Lower leg skin (tissue), 4 donors: ENCODE measurements at regions not wholly inside any gene's neighbourhood (a gene's known extent, or its start where the extent isn't known, plus 50 kb on each side); places are given as distances from the start of the nearest gene placed in this dataset.

Experiments
- DNase-seq, 2 donors: peaks; one replicate each; pipeline ENCODE4 v3.0.0-alpha.2; 2019; ENCODE audit warnings: low spot score in 2 of 2
- H3K4me3 ChIP-seq: fragments of 200-600 bp; sonication (generic); 2 replicates; pipeline ENCODE4 v1.5.1; 2017; ENCODE audit warnings: mild to moderate bottlenecking, low read depth; ENCODE audit not compliant: poor library complexity, severe bottlenecking
- POLR2A ChIP-seq, 2 donors: fragments of 450-650 bp; IDR thresholded peaks; one replicate each; pipeline ENCODE4 v1.6.1; 2016 to 2017; ENCODE audit warnings: antibody characterized with exemption in 2 of 2, mild to moderate bottlenecking in 1 of 2, moderate library complexity in 1 of 2
- WGBS, 2 donors: methylation state at CpG; one replicate each; pipeline ENCODE4 v1.1.5; 2018; 5-methylcytosine and 5-hydroxymethylcytosine counted together
- intact Hi-C: fragments of 100-400 bp; cut with DNase I; formaldehyde crosslinking; loops from one replicate; pipeline ENCODE4 v1.15.0; 2023; ENCODE audit warnings: low total_unique reads
- TF ChIP-seq, protein P1 (sequence below), 3 donors: fragments of 450-650 bp; IDR thresholded peaks; one replicate each; pipeline ENCODE4 v1.5.1; 2016; ENCODE audit warnings: antibody characterized with exemption in 3 of 3, mild to moderate bottlenecking in 3 of 3, moderate library complexity in 2 of 3

DNA sequence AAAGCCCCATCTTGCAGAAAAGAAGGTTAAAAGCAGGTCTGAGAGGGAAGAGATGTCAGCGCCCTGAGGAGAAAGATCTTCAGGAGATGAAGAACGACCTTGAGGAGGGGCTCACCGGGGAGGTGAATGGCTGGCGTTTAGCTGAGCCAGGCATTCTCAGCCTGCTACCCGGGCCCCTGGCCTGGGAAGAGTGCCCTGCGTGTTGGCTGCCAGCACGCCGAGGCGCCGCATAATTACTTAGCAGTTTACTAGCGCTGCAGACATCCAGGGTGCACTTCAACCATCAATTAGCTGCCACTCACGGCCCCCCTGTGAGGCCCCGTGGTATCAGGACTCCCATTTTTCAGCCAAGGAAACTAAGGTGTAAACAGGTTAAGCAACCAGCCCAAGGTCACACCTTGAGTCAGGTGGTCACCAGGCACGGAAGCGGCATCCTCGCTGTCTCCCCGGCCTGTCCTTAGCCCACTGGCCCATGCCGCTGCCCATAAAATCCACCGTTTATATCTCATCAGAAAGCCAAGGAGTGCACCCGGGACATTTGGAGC is 551.9 kb downstream of the BNC2 start:
- intact Hi-C loops: no loop called here
- TF ChIP-seq, protein P1, sequence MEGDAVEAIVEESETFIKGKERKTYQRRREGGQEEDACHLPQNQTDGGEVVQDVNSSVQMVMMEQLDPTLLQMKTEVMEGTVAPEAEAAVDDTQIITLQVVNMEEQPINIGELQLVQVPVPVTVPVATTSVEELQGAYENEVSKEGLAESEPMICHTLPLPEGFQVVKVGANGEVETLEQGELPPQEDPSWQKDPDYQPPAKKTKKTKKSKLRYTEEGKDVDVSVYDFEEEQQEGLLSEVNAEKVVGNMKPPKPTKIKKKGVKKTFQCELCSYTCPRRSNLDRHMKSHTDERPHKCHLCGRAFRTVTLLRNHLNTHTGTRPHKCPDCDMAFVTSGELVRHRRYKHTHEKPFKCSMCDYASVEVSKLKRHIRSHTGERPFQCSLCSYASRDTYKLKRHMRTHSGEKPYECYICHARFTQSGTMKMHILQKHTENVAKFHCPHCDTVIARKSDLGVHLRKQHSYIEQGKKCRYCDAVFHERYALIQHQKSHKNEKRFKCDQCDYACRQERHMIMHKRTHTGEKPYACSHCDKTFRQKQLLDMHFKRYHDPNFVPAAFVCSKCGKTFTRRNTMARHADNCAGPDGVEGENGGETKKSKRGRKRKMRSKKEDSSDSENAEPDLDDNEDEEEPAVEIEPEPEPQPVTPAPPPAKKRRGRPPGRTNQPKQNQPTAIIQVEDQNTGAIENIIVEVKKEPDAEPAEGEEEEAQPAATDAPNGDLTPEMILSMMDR (IDR thresholded peaks at IDR 0.05): no peak
- TF ChIP-seq POLR2A (IDR thresholded peaks at IDR 0.05): no peak
- 86 to 90% methylated on average over 20 of the region's 20 CpGs for WGBS, 2 donors
- peak in 1 of 2 donors; percentile 76 for DNase-seq
- H3K4me3 ChIP-seq: no peak overlapping the region

DNA sequence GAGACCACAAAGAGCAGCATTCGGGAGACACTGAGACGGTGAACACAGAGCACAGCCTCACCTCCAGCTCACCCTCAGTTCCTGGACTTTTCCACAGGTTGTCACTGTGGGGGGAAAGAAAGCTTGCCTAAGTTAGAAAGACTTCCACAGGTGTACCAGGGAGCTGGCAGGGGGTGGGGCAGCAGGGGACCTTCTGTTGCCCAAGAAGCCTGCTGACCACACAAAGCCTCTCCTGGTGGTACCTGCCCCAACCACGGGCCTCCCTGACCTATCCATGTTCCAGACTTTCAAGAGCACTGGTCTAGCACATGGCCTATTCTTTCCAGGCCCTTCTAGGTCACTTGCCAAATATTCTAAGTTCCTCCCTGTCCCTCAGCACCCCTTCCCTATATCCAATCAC is 550.8 kb downstream of the BNC2 start:
- WGBS, 2 donors: 98 to 100% methylated on average over 3 of the region's 3 CpGs
- TF ChIP-seq, protein P1 (IDR thresholded peaks at IDR 0.05): no peak
- TF ChIP-seq POLR2A (IDR thresholded peaks at IDR 0.05): no peak
- no peak overlapping the region for H3K4me3 ChIP-seq
- intact Hi-C loops: no loop called here
- DNase-seq: peak in 1 of 2 donors; percentile 56

DNA sequence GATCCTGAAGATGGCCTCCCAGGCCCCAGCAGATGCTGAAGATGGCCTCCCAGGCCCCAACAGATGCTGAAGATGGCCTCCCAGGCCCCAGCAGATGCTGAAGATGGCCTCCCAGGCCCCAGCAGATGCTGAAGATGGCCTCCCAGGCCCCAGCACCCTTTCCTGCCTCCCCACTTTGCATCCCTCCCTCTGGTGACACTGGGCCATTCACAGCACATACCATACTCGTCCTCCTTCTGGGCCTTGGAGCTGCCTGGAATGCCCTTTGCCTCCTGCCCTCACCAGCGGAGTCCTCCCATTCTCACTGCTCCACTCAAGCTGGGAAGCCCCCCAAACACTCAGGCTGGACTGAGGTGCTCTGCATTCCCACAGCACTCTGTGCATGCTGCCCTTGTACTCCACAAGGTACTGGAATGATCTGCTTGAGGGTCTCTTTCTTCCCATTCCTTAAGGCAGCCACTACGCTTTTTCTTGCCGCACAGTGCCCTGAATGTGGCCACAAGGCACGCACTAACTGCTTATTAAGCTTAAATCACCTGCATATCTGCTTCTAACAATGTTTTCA is 550.0 kb downstream of the BNC2 start:
- TF ChIP-seq, protein P1 (IDR thresholded peaks at IDR 0.05): no peak
- no peak for TF ChIP-seq POLR2A (IDR thresholded peaks at IDR 0.05)
- H3K4me3 ChIP-seq: no peak overlapping the region
- DNase-seq: peak in 1 of 2 donors; percentile 72
- 96% methylated on average over 5 of the region's 5 CpGs for WGBS, 2 donors
- intact Hi-C loops: no loop called here

DNA sequence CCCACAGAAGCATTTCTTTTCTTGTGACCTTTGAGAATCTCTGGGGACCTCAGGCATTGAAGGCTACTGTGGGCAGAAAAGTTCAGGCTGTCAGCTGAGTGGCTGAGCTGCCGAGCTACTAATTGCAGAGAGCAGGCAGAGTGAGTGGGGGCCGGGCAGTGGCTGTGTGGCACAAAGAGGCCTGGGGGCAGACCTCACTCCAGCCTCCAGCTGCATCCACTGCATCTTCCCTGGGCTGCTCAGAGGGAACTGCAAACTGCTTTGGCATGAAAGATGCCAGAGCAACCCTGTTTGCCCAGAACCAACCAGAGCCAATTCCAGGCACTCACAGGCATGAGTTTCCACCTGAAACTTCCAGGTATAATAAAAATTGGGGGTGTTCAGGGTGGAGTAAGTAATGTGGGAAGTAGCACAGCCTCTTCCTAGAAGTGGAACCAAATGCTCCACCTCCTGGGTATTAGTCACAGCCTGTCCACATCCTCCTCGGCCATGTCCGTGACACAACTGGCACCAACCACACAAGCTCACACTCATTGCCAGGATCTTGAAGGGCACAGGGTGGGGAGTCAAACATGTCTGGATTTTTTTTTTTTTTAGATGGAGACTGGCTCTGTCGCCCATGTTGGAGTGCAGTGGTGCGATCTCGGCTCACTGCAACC is 548.9 kb downstream of the BNC2 start:
- TF ChIP-seq, protein P1 (IDR thresholded peaks at IDR 0.05): no peak
- no peak for TF ChIP-seq POLR2A (IDR thresholded peaks at IDR 0.05)
- no peak overlapping the region for H3K4me3 ChIP-seq
- WGBS, 2 donors: 46 to 57% methylated on average over 7 of the region's 7 CpGs
- intact Hi-C loops: no loop called here
- peak in 1 of 2 donors; percentile 82 for DNase-seq

DNA sequence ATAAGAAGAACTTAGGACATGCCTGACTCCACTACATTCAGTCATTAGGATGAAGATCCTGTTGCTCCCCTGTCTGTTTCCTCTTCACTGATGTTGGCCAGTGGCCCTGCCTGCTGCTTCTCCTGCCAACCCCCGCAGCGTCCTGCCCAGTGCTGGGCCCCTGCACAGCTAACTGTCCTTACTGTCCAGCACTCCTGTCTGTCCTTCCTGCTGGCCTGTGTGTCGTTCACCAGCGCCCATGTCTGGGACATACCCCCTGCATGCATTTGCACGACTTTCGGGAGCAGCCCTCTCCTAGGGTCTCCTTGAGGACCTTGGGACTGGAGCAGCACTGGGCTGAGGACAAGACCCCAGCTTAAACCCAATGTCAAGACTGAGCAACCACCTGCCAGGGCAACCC is 547.6 kb downstream of the BNC2 start:
- TF ChIP-seq POLR2A (IDR thresholded peaks at IDR 0.05): no peak
- TF ChIP-seq, protein P1 (IDR thresholded peaks at IDR 0.05): no peak
- 78 to 85% methylated on average over 6 of the region's 6 CpGs for WGBS, 2 donors
- H3K4me3 ChIP-seq: no peak overlapping the region
- peak in 1 of 2 donors; percentile 60 for DNase-seq
- intact Hi-C loops: no loop called here
